SK-N-MC (cell line): ENCODE measurements at regions not wholly inside any gene's neighbourhood (a gene's known extent, or its start where the extent isn't known, plus 50 kb on each side); places are given as distances from the start of the nearest gene placed in this dataset.

Source experiments
- EZH2 ChIP-seq: fragments of 200-600 bp; sonication (generic); IDR thresholded peaks from one replicate; pipeline ENCODE4 v1.6.1; 2017; ENCODE audit warnings: antibody characterized with exemption
- FOXP2 ChIP-seq: optimal IDR thresholded peaks from 2 replicates; pipeline ENCODE3; 2011; ENCODE audit warnings: mild to moderate bottlenecking, moderate library complexity; ENCODE audit not compliant: insufficient read depth; ENCODE audit errors: extremely low read length, control extremely low read depth
- POLR2AphosphoS5 ChIP-seq: IDR thresholded peaks from 2 replicates; pipeline ENCODE4 v1.6.1; 2012; ENCODE audit warnings: mild to moderate bottlenecking, low read depth, low read length, borderline replicate concordance

DNA sequence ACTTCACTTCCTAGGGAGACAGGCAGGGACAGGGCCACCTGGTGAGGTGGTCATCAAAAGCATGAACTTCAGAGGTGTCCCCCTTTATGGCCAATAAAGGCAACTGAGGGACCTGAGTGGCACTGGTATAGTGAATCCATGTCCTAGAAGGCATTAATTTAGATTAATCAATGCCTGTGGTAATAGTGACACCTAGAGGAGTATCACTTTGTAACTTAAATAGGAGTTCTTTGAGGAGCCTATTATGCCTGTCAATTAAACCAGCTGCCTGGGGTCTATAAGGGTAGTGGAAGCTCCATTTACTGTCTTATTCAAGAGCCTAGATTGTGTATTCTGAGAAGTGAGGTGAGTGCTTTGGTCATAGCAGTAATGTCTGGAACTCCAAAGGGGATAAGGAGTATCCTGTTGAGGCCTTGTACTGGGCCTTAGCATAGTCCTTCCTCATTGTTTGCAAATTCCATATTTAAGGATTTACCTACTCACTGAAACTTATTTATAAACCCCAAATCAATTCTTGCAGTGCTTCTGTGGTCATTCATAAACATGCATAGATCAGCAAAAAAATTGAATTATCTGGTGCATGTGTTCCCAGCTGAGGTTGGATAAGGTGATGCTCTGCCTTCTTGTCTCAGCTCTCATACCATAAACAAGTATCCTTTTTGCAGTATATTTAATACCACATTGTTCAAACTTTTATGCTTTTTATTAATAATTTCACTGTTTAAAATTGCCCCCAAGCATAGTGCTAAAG is 213.8 kb upstream of the RADX start:
- TF ChIP-seq EZH2 (no peak), POLR2AphosphoS5 (no peak), FOXP2 (no peak)
